Mesenchymal stem cell (in vitro differentiated cells and primary cell): ENCODE measurements at regions not wholly inside any gene's neighbourhood (a gene's known extent, or its start where the extent isn't known, plus 50 kb on each side); places are given as distances from the start of the nearest gene placed in this dataset.

Source experiments
- DNase-seq: peaks from one replicate; pipeline ENCODE4 v3.0.0-alpha.2; 2013
- H2AFZ ChIP-seq: one replicate; pipeline ENCODE4 v1.6.1; 2013; ENCODE audit warnings: low read depth, mild to moderate bottlenecking, control low read depth, inconsistent platforms, low read length, moderate library complexity
- H2AK5ac ChIP-seq: 2 replicates; pipeline ENCODE4 v1.6.1; 2013; ENCODE audit warnings: low read length, moderate library complexity, mild to moderate bottlenecking, inconsistent platforms; ENCODE audit not compliant: severe bottlenecking
- H2BK120ac ChIP-seq: one replicate; pipeline ENCODE4 v1.6.1; 2013; ENCODE audit warnings: low read depth, mild to moderate bottlenecking, inconsistent platforms, low read length, moderate library complexity
- H2BK12ac ChIP-seq, 2 experiments: one replicate each; pipeline ENCODE4 v1.6.1; 2013; ENCODE audit warnings: inconsistent platforms in 2 of 2, low read length in 2 of 2, mild to moderate bottlenecking in 2 of 2, moderate library complexity in 2 of 2, control low read depth in 1 of 2
- H2BK15ac ChIP-seq: one replicate; pipeline ENCODE4 v1.6.1; 2013; ENCODE audit warnings: mild to moderate bottlenecking, low read depth, inconsistent platforms; ENCODE audit not compliant: poor library complexity, severe bottlenecking
- H2BK5ac ChIP-seq: 2 replicates; pipeline ENCODE4 v1.6.1; 2013; ENCODE audit warnings: low read depth, mild to moderate bottlenecking, low read length, control low read depth, inconsistent platforms; ENCODE audit not compliant: poor library complexity, severe bottlenecking
- H3K14ac ChIP-seq, 2 experiments: one replicate each; pipeline ENCODE4 v1.6.1; 2013; ENCODE audit warnings: inconsistent platforms in 2 of 2, low read length in 2 of 2, control low read depth in 1 of 2, mild to moderate bottlenecking in 1 of 2, moderate library complexity in 1 of 2
- H3K18ac ChIP-seq, 2 experiments: one replicate each; pipeline ENCODE4 v1.6.1; 2013; ENCODE audit warnings: inconsistent platforms in 2 of 2, low read length in 2 of 2, control low read depth in 1 of 2, low read depth in 1 of 2, mild to moderate bottlenecking in 1 of 2
- H3K23ac ChIP-seq, 2 experiments: one replicate each; pipeline ENCODE4 v1.6.1; 2013; ENCODE audit warnings: inconsistent platforms in 2 of 2, low read length in 2 of 2, mild to moderate bottlenecking in 2 of 2, moderate library complexity in 2 of 2, control low read depth in 1 of 2
- H3K27ac ChIP-seq: 2 replicates; pipeline ENCODE4 v1.5.1; 2013; ENCODE audit warnings: mild to moderate bottlenecking, moderate library complexity, low read length, control low read depth, inconsistent platforms; ENCODE audit not compliant: poor library complexity, severe bottlenecking
- H3K27me3 ChIP-seq, 2 experiments: 2 replicates each; pipeline versions ENCODE4 v1.6.1 to v1.7.0; 2013; ENCODE audit warnings: low read length in 2 of 2, mild to moderate bottlenecking in 2 of 2, moderate library complexity in 2 of 2, control low read depth in 1 of 2, inconsistent platforms in 1 of 2; ENCODE audit not compliant: control insufficient read depth in 1 of 2, insufficient read depth in 1 of 2
- H3K36me3 ChIP-seq, 2 experiments: 2 replicates each; pipeline versions ENCODE4 v1.6.1 to v1.7.0; 2013; ENCODE audit warnings: low read length in 2 of 2, control low read depth in 1 of 2, inconsistent platforms in 1 of 2, low read depth in 1 of 2, mild to moderate bottlenecking in 1 of 2; ENCODE audit not compliant: insufficient read depth in 2 of 2, control insufficient read depth in 1 of 2
- H3K4ac ChIP-seq, 2 experiments: one replicate each; pipeline ENCODE4 v1.6.1; 2013; ENCODE audit warnings: inconsistent platforms in 2 of 2, low read length in 2 of 2, mild to moderate bottlenecking in 2 of 2, moderate library complexity in 2 of 2, control low read depth in 1 of 2, low read depth in 1 of 2
- H3K4me1 ChIP-seq: 2 replicates; pipeline ENCODE4 v1.6.1; 2013; ENCODE audit warnings: low read depth, low read length, control low read depth; ENCODE audit not compliant: control insufficient read depth, insufficient read depth
- H3K4me2 ChIP-seq: 2 replicates; pipeline ENCODE4 v1.6.1; 2013; ENCODE audit warnings: low read length, mild to moderate bottlenecking, inconsistent platforms; ENCODE audit not compliant: poor library complexity, severe bottlenecking
- H3K4me3 ChIP-seq, 2 experiments: 2 replicates each; pipeline versions ENCODE4 v1.5.1 to v1.7.0; 2013; ENCODE audit warnings: low read length in 2 of 2, mild to moderate bottlenecking in 2 of 2, control low read depth in 1 of 2, low read depth in 1 of 2; ENCODE audit not compliant: insufficient read depth in 1 of 2
- H3K79me1 ChIP-seq: replicated peaks from 2 replicates; pipeline ENCODE4 v1.6.1; 2013; ENCODE audit warnings: mild to moderate bottlenecking, control low read depth, low read length, inconsistent platforms; ENCODE audit not compliant: poor library complexity, severe bottlenecking
- H3K9ac ChIP-seq: 2 replicates; pipeline ENCODE4 v1.7.0; 2013; ENCODE audit warnings: mild to moderate bottlenecking, low read length, moderate library complexity
- H3K9me3 ChIP-seq: 2 replicates; pipeline ENCODE4 v1.7.0; 2013; ENCODE audit warnings: mild to moderate bottlenecking, low read length; ENCODE audit not compliant: control insufficient read depth
- H4K8ac ChIP-seq: one replicate; pipeline ENCODE4 v1.6.1; 2013; ENCODE audit warnings: inconsistent platforms, mild to moderate bottlenecking, low read length, moderate library complexity
- H4K91ac ChIP-seq: one replicate; pipeline ENCODE4 v1.6.1; 2013; ENCODE audit warnings: mild to moderate bottlenecking, low read length, inconsistent platforms
- WGBS: methylation state at CpG from one replicate; pipeline ENCODE4 v1.1.7; 2013; ENCODE audit warnings: mixed read lengths; 5-methylcytosine and 5-hydroxymethylcytosine counted together

- no peak overlapping the region for H3K18ac ChIP-seq
- no peak overlapping the region for H3K4ac ChIP-seq
- H4K91ac ChIP-seq: no peak overlapping the region
- H3K36me3 ChIP-seq: no peaks in the 10 kb centered on the region
- WGBS: 31% methylated on average over 7 of the region's 7 CpGs
- no peak overlapping the region for H3K9ac ChIP-seq
- no peaks in the 10 kb centered on the region for H3K27me3 ChIP-seq
- no peak overlapping the region for H2BK120ac ChIP-seq
- no peaks in the 10 kb centered on the region for H3K9me3 ChIP-seq
- no peak overlapping the region for H3K14ac ChIP-seq
- no peak overlapping the region for H3K4me2 ChIP-seq
- no peak overlapping the region for H4K8ac ChIP-seq
- peak; percentile 64 for DNase-seq
- no peak overlapping the region for H3K4me3 ChIP-seq
- no peak overlapping the region for H2BK5ac ChIP-seq
- H2AK5ac ChIP-seq: no peak overlapping the region
- peak overlapping the region in 1 of 2 experiments; percentile 78 for H2BK12ac ChIP-seq
- H3K27ac ChIP-seq: no peak overlapping the region
- H3K23ac ChIP-seq: no peak overlapping the region
- no peak overlapping the region for H2BK15ac ChIP-seq
- peaks cover 2% of the 10 kb centered on the region for H3K4me1 ChIP-seq
- H2AFZ ChIP-seq: no peak overlapping the region
- no peaks in the 10 kb centered on the region for H3K79me1 ChIP-seq
Observed at GRCh38 chr2:12120281-12121150, 374.1 kb downstream of the LPIN1 start.

DNA sequence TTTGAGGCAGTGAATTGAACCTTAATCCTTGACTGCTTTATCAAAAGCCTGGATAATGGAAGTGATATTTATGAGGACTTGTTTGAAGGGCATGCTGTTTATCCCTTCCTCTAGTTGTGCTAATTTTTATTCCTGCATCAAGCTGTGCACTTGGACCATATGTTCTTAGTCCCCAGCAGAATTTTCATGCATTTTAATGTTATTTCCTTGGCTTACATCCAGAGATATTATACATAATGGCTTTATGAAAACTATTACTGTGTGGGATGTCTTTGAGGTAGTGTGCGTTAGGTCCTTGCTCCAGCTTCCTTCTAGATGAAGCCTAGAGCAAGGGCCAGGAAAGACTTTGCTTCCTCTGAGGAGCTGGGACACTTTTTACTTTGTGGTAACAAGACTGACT is 378.4 kb downstream of the LPIN1 start:
- peaks cover 6% of the 10 kb centered on the region for H3K9me3 ChIP-seq

GRCh38 chr2:12126318-12126717 is 379.9 kb downstream of the LPIN1 start:
- DNase-seq: no peak
- Histone ChIP-seq H3K23ac (no peak overlapping the region), H3K4me2 (no peak overlapping the region), H2BK12ac (no peak overlapping the region), H3K27ac (no peak overlapping the region), H3K9ac (no peak overlapping the region), H3K4me1 (no peaks in the 10 kb centered on the region), H3K36me3 (no peaks in the 10 kb centered on the region), H4K91ac (no peak overlapping the region), H2BK15ac (no peak overlapping the region), H2BK120ac (no peak overlapping the region), H2AFZ (no peak overlapping the region), H4K8ac (no peak overlapping the region), H2AK5ac (no peak overlapping the region), H3K79me1 (no peaks in the 10 kb centered on the region), H3K18ac (no peak overlapping the region), H3K4ac (no peak overlapping the region), H3K4me3 (no peak overlapping the region), H3K14ac (no peak overlapping the region), H3K9me3 (peaks cover 6% of the 10 kb centered on the region), H3K27me3 (peaks cover 0 to 4% of the 10 kb centered on the region in 2 experiments), H2BK5ac (no peak overlapping the region)
- 86% methylated on average over 3 of the region's 3 CpGs for WGBS

More for the DNA sequence above, 378.4 kb downstream of the LPIN1 start:
- Histone ChIP-seq H3K4me2 (no peak overlapping the region), H3K27ac (no peak overlapping the region), H3K79me1 (no peaks in the 10 kb centered on the region), H2BK120ac (no peak overlapping the region), H3K9ac (no peak overlapping the region), H3K23ac (no peak overlapping the region), H2AFZ (no peak overlapping the region), H4K8ac (no peak overlapping the region), H3K36me3 (no peaks in the 10 kb centered on the region), H4K91ac (no peak overlapping the region), H2BK5ac (no peak overlapping the region), H3K18ac (no peak overlapping the region), H2AK5ac (no peak overlapping the region), H3K4ac (no peak overlapping the region), H2BK12ac (no peak overlapping the region), H3K27me3 (peaks cover 0 to 4% of the 10 kb centered on the region in 2 experiments), H2BK15ac (no peak overlapping the region), H3K14ac (no peak overlapping the region), H3K4me3 (no peak overlapping the region), H3K4me1 (peaks cover 2% of the 10 kb centered on the region)
- no peak for DNase-seq
- WGBS: 94% methylated on average over 1 of the region's 1 CpG

GRCh38 chr2:12127638-12128037 is 381.2 kb downstream of the LPIN1 start:
- Histone ChIP-seq H2AFZ (no peak overlapping the region), H3K14ac (no peak overlapping the region)

More at GRCh38 chr2:12127638-12128037, 381.2 kb downstream of the LPIN1 start:
- Histone ChIP-seq H3K27me3 (peaks cover 0 to 4% of the 10 kb centered on the region in 2 experiments), H3K23ac (no peak overlapping the region), H3K36me3 (no peaks in the 10 kb centered on the region), H3K4ac (no peak overlapping the region), H4K91ac (no peak overlapping the region), H2BK15ac (peak overlapping the region; percentile 94), H3K9me3 (peaks cover 6% of the 10 kb centered on the region), H2BK120ac (no peak overlapping the region), H3K18ac (no peak overlapping the region), H2BK12ac (no peak overlapping the region), H3K79me1 (no peaks in the 10 kb centered on the region), H3K4me1 (no peaks in the 10 kb centered on the region), H2BK5ac (no peak overlapping the region), H3K9ac (no peak overlapping the region), H3K4me3 (no peak overlapping the region), H2AK5ac (no peak overlapping the region), H4K8ac (no peak overlapping the region), H3K27ac (no peak overlapping the region), H3K4me2 (no peak overlapping the region)
- DNase-seq: no peak
- 82% methylated on average over 1 of the region's 2 CpGs for WGBS
